CD4-positive, alpha-beta T cell treated with Interleukin-1 beta for 1 hour (primary cell): ENCODE measurements at regions not wholly inside any gene's neighbourhood (a gene's known extent, or its start where the extent isn't known, plus 50 kb on each side); places are given as distances from the start of the nearest gene placed in this dataset.
"Not testable (repeated sequence)": the region's sequence is repeated elsewhere in the genome, so short reads cannot be mapped to it uniquely, and the experiment has no call there.

Source experiments
- DNase-seq, 2 donors: peaks; one replicate each; pipeline ENCODE4 v3.0.0-alpha.2; 2020 to 2022

DNA sequence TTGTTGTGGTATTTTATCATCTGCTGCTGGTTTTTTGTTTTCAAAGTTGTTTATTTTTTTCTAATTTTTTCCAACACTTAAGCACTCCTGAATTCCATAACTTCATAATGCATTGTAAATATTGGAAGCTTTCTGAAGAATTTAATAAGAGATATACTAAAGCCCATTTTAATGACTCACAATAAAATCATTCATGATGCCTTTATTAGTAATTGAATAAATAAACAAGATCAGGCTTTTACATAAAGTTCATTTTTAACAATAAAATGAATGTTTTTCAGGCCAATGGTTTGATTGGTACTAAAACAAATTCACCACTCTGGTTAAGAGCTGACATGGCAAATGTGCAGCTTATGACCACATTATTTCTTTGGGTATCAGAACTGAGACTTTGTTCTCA, 408.2 kb upstream of the SMIM31 start:
- DNase-seq = no peak

DNA sequence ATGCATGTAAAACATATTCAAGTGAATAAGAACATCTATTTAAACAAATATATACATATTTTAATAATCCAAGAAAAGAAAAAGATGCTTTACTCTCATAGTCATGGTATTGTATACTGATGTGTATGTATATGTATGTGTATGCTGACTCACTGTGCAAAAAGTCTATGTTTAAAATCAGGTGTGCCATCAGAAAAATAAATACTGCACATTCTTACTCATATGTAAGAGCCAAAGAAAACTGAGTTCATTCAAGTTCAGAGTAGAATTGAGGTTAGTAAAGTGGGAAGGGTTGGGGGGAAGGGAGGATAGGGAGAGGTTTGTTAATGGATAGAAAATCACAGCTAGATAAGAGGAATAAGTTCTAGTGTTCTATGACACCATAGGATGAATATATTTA, 403.9 kb upstream of the SMIM31 start:
- no peak for DNase-seq

DNA sequence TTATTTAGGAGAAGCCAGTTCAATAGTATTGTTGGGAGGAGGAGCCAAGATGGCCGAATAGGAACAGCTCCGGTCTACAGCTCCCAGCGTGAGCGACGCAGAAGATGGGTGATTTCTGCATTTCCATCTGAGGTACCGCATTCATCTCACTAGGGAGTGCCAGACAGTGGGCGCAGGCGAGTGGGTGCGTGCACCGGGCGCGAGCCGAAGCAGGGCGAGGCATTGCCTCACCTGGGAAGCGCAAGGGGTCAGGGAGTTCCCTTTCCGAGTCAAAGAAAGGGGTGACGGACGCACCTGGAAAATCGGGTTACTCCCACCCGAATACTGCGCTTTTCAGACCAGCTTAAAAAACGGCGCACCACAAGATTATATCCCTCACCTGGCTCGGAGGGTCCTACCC, 403.2 kb upstream of the SMIM31 start:
- DNase-seq = not testable (repeated sequence)

DNA sequence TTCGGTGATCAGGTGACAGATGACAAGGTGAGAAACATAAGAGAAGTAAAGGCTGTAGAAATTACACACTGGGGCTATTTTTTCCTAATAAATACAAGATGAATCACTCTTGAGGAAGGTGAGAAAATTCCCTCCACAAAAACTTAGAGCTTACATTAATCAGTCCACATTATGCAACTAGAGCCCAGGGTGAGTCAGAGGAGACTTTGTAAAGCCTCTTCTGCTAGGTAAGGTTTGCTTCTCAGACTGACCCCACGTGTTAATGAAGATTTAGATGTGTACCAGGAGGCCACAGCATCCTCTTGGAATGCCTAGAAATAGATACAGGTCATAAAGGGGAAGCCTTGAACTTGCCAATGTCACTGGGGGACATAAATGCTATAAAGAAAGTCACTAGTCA, 396.0 kb upstream of the SMIM31 start:
- DNase-seq = no peak

DNA sequence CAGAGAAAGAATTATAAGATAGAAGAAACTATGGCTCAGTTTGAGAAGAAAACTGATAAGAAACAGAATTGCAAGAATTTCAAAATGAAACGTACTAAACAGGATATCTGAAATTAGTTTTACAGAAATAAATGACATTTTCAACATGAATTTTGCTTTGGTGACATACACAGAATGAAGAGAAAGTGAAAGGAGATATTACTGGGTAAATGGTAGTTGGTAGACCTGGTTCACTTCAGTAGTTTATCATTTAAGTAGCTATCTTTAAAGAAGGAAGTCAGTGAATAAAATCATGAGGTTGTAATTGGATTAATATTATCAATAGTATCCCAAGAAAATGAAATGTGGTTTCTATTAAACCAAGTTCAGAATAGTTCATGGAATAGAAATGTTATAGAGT, 395.5 kb upstream of the SMIM31 start:
- DNase-seq = no peak

DNA sequence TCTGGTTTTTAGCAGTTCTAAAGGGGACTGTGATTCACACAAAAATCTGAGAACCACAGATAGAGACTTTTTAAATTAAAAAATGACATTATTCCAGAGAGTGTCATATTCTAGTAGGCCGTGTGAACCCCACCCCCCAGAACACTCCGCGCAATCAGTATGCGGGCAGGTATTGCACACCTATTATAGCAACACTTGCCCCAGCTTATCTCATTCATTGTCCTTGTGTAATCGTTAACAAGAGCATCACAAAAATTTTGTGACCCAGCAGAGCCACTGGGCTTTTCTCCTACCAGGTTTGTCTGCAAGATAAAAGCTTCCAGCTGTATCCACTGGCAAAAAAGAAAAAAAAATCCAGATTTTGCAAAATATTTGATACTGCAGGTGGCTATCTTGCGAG, 394.1 kb upstream of the SMIM31 start:
- DNase-seq = no peak

DNA sequence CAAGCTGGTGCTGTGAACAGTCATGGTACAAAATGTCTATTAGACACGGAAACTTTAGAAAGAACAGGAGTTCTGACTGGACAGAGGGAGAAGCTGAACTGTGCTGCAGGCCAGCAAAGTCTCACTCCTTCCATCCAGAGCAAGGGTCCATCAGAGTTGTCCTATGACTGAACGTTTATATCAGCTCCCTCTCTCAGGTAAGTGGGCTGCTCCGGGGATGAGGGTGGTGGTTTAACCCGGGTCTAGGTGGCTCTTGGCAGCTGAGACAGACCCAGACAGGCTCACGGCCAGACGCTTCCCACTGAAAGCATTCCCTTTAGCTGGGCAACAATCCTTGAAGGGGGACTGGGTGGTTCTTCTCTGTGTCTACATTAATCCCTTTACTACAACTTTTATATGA, 385.0 kb upstream of the SMIM31 start:
- DNase-seq = no peak

DNA sequence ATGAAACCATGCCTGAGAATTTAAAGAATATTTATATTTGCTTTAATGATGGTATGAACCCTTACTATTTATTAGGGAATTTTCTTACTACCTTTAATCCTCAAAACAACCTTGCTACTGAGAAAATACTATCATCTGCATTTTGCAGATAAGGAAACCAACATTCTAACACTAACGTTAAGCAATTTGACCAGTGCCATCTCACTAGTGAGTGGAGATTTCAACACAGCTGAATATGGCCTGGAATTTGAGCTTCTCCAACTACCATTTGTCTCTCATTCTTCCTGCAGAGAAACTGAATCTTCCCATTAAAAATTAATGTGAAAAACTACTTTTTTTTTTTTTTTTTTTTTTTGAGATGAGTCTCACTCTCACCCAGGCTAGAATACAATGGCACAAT, 380.9 kb upstream of the SMIM31 start:
- no peak for DNase-seq

DNA sequence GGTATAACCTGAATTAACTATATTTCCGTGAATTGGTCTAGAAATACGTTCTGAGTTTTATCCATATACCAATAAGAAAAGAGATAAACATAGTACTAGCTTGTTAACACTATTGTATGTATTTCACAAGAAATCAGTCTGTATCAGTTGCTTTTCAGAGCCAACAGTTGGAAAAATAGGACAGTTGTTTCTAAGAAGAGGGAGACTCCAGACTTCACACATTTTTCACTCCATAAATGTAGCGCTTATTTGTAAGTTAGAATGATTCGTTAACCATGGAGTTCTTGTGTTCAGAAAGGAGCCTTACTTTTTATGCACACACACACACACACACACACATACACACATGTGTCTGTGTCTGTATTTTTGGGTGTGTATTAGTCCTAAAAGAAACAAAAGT, 376.7 kb upstream of the SMIM31 start:
- DNase-seq = no peak

DNA sequence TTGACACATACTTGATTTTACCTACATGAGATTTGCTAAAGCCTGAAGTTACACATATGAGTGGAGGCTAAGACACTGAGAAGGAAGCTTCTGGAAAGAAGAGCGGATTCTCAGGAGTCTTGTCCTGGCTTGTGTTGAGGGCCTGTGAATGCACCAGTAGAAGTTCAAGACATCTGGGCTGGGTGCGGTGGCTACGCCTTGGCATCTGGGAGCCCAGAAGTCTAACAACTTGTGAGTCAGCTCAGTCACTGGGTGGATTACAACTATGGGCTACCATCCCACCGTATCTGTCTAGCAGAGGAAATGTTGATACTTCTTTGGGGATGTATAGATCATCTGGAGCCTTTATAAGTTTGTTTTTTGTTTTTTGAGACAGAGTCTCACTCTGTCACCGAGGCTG, 375.6 kb upstream of the SMIM31 start:
- DNase-seq = no peak

DNA sequence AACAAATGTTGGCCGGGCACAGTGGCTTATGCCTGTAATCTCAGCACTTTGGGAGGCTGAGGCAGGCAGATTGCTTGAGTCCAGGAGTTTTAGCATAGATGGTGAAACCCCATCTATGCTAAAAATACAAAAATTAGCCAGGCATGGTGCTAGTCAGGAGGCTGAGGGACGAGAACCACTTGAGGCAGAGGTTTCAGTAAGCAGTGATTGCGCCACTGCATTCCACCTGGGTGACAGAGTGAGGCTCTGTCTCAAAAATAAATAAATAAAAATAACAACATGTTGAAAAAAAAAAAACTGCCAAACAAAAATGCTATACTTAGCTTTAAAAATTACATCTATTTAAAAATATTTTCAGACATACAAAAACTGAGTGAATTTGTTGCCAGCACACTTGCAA, 374.2 kb upstream of the SMIM31 start:
- no peak for DNase-seq

DNA sequence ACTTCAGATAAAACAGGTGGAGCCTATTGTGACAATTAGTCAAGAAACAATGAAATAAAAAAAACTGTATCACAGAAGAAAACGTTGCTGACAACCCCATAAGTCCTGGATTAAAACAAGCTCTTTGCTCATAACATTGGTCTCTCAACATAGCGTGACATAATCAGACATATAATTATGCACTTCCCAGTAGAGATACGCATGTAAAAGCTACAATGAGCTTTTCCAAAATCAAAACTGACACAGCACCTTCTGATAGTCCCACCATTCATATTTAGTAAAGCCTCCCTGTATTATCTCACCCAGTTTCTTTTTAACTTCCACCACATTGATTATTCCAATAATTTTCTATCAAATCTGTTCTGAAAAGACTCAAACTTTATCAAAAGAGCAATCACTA, 372.1 kb upstream of the SMIM31 start:
- no peak for DNase-seq

DNA sequence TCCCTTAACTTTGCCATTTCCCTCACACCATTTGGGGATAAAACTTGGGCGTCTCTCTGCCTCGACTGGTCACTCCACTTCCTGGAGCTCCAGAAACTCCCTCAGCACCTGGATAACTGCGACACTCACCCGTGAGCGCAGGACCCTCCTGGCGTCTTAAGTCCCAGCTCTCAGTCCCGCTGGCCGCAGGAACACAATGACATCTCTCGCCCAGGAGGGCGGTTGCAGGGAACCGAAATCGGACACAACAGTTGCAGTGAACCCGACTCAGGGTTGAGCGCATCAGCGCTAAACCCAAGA, 370.9 kb upstream of the SMIM31 start:
- no peak for DNase-seq

DNA sequence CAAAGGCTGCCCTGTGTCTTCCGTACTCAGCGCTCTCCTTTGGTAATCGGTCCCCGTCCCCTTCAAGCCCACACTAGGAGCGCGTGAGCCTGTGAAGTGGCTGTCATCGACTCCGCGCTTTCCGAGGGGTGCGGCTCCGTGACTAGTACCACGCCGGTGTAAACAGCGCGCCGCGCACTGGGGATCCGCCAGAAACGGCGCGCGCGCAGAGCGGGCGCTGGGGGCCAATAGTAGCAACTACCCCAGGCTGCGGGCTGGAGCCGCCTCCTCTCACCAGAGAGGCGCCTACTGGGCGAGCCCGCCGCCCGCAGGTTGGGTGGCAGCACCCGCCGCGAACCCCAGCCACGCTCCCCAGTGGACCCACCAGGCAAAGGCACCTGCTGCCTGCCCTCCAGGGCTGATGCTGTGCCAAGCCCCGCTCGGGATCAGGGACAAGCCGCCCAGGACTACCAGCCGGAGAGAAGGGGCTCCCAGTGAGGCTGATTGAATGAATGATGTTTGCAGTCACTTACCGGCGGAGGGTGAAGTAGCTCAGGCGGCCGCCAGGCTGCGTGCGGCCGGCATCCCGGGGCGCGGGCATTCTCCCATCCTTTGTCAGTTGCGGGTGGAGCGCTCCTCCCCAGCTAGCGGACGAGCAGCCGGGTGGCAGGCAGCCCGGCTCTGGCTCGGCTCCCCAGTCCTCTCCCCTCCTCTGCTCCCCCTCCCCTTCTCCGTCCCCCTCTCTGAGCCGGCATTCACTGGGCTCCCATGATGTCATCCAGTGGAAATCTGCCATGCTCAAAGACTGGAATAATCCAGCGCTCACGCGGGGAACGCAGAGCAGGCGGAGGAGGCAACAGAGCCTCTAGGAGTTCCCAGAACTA, 370.3 kb upstream of the SMIM31 start:
- no peak for DNase-seq

DNA sequence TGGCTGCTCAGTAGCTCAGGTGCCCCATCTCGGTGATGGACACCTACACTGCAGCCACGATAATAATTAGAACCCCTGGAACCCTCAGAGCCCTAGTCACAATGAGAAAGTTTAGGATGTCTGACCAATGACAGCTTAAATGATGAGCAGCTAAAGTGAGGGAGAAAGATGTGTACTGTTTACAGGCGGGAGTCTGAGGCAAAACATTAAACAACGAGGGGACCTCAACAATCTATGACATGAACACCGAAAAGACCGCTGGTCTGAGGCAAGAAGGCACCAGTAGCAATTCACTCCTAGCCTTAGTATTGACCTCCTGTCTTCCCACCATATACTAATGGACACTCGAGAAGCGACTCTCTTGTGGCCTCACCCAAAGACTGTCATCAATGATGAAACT, 369.5 kb upstream of the SMIM31 start:
- no peak for DNase-seq

DNA sequence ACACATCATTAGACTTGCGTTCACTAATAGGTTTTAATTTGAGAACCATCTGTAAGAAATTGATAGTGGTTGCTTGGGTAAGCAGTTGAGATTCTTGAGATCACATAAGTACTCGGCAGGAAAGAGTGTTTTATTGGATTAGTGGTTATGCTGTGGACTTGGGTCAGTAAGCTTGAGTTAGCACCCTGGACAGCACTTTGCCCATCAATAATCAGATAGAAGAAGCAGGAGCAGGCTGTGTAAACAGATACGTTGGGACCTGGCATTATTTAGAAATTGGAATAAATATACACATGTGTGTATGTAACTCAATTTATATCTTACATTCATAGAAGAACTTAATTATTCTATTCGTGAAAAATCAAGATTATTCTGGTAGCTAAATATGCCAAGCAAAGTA, 357.5 kb upstream of the SMIM31 start:
- no peak for DNase-seq

DNA sequence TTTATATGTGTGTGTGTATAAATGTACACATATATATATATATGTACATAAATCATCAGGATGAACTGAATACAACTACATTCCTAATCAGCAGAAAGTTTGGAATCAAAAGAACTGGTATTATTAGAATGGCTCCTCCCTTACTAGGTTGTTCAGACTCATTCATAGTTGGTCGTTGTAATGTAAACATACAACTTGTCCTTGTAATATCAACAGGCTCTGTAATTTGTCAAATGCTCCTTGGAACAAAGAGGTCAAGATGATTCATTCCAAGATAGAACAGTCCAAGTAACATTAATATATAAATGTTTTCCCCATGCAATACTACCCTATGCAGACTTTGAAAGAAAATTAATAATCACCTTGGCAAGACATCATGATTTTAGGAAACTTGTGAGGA, 351.4 kb upstream of the SMIM31 start:
- no peak for DNase-seq

DNA sequence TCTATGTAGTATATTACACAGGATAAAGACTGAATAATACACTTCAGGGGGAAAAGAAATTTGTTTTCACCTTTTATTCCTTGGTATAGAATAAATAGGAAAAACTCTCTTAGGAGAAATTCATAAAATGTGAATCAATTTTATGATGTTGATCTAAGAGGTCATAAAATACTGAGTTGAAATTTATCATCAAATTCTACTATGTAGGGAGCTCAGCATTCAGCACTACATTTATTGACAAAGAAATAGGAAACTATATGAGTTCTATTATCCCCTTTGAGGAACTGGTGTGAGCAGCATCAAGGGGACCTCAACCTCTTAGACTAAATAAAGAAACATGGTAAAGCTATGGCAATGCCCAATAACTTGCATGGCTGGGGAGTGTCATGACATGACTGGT, 348.2 kb upstream of the SMIM31 start:
- DNase-seq = no peak

DNA sequence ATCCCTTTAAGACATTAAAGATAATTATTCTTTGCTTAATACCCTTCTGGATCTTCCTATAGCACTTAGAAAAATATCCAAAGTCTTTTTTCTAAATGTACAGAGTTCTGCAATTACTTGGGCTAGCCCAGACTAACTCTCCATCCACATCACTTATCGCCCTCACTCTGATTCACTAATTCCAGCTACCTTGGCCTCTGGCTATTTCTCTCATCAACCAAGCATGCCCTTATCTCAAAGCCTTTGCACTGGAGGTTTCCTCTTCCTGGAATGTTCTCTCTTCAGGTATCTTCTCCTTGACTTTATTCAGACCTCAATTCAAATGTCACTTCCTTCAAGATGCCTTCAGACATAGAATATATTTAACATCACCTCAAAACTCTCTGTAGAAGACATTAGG, 345.1 kb upstream of the SMIM31 start:
- no peak for DNase-seq

DNA sequence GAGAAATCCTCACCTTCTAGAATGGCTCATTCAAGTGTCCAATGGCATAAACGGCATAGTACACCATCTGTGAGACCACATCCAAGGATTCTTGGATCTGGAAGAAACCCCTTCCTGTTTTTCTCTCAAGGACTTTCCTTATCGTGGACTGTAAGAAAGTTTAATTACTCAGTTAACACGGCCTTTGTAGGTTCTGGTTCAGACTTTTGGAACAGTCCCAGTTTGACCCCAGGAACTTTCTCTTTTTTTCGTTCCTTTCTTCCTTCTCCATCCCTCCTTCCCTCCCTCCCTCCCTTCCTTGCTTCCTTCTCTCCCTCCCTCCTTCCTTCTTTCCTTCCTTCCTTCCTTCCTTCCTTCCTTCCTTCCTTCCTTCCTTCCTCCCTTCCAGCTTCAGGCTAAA, 343.5 kb upstream of the SMIM31 start:
- no peak for DNase-seq

DNA sequence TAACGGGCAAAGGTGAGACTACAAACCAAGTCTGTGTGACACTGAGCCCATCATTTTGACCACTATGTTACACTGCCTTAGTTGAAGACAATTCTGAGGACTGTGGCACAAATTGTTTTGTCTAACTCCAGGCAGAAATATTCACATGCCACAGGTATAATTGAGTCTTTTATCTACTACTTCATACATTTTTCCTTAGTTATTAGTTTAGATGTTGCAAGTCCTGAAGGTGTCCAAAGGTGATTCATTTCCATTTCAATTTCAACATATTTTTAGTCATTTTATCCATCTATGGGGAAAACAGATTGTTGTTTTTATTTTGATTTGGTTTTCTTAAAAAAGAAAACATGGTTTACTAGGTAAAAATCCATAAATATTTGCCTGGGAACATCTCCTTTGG, 341.7 kb upstream of the SMIM31 start:
- no peak for DNase-seq

DNA sequence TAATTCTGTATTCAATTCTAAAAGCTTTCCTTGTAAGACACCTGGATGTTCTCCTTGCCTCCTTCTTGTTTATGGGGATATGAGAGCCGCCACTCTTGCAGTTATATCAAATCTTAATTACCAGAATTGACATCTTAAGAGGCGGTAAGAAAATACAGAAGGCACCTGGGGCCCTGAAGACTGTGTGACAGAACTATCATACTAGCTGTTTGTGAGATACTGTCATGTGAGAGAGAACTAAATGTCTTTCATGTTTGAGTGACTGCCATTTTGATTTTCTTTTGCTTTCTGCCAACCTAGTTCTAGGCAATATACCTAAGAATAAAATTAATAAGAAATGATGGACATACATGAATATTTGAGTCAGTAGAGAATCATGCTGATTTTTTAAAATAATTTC, 340.2 kb upstream of the SMIM31 start:
- DNase-seq = no peak

DNA sequence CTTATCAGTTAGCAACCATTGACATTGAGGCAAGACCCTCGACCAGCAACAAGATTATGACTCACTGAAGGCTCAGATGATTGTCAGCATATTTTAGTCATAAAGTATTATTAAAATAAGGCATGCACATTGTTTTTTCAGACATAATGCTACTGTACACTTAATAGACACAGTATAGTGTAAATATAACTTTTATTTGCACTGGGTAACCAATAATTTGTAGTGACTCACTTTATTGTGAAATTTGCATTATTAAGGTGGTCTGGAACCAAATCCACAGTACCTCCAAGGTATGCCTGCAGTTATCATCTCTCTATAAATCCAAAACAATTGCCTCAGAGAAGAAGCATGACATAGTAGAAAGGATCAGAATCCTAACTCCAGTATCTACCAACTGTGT, 330.1 kb upstream of the SMIM31 start:
- DNase-seq = no peak

DNA sequence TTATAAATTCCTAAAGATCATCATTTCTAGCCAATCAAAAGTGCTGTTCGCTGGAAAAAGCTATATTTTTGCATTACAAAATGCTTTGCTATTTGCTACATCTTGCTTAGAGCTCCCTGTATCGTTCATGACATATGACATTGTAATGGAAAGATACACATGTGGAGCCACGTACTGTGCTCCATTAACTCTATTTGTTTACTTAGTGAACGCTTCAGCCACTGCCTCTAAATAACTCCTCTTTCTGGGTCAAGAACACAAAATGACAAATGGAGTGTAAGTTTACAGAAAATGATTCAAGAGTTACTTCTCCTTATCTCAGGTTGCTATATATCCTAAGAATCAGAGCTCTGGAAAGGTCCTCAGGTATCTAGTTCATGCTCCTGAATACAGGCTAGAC, 329.1 kb upstream of the SMIM31 start:
- DNase-seq = no peak

DNA sequence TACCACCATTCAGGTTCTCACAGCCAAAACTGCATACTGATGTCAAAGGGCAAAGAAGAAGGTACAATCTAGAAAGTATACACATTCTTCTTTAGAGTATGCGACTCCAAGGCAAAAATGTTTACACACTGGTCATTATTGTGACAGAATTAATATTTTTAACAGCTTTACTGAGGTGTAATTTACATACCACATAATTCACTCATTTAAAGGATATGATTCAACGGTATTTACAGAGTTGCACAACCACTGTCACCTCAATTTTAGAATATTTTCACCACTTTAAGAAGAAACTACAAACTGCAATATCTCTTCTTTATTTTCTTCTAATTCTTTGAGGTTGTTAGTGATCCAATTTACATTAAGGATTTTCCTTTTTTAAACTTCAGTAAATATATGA, 325.4 kb upstream of the SMIM31 start:
- DNase-seq = no peak

DNA sequence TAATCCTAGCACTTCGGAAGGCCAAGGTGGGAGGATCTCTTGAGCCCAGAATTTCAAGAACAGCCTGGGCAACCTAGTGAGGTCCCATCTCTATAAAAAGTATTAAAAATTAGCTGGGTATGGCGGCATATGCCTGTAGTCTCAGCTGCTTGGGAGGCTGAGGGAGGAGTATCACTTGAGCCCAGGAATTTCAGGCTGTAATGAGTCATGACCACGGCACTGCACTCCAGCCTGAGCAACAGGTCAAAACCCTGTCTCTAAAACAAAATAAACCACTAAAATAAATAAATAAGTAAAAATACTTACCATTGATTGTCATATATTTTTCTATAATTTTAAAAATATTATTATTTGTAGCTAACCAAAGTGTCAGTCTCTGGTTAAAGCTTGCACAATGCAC, 315.6 kb upstream of the SMIM31 start:
- no peak for DNase-seq
